NCI-H2171 (cell line): ENCODE measurements at regions not wholly inside any gene's neighbourhood (a gene's known extent, or its start where the extent isn't known, plus 50 kb on each side); places are given as distances from the start of the nearest gene placed in this dataset.
"Not testable (repeated sequence)": the region's sequence is repeated elsewhere in the genome, so short reads cannot be mapped to it uniquely, and the experiment has no call there.

ENCODE experiments used
- DNase-seq: peaks from one replicate; lab custom pipeline; 2025; lab: John Stamatoyannopoulos, UW

DNA sequence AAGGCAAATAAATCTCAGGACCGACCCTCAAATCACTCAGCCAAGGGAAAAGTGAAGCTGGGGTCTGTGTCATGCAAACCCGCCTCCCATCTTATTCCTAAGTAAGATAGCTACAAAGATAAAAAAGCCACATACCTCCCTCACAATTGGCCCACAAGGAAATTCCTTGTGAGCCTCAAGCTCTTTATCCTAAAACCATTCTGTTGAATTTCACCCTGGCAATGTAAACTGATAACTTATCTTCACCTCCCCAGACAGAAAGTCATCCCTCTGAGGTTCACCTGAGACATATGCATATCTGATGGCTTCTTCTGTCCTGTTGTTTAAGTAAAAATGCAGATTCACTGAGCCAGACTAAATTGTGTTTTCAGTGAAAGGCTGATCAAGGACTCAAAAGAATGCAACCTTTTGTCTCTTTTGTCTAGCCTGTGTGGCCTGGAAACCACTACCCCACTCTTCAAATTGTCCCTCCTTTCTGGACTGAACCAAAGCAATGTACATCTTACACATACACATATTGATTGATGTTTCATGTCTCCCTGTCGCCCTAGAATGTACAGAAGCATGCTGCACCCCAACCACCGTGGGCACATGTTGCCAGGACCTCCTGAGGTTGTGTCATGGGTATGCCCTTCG, 91.3 kb downstream of the MFAP3L start:
- no peak for DNase-seq

DNA sequence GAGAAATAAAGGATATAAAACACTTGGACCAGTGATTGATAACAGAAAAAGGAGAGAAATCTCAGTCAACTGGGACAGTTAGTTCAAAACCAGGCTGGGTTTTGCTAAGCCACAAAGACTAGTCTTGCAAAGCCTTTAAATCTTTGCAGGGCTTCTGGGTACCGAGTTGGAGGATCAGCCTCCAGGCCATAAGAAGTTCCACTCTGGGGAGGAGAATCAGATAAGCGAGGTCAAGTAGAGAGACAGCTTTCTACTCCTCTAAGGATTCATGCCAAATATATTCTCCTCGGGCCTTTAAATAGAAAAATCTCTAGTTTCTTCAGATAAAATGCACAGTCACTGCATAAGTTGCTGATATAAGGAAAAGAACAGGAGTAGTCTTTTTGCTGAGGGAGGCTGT, 92.7 kb downstream of the MFAP3L start:
- DNase-seq = no peak

DNA sequence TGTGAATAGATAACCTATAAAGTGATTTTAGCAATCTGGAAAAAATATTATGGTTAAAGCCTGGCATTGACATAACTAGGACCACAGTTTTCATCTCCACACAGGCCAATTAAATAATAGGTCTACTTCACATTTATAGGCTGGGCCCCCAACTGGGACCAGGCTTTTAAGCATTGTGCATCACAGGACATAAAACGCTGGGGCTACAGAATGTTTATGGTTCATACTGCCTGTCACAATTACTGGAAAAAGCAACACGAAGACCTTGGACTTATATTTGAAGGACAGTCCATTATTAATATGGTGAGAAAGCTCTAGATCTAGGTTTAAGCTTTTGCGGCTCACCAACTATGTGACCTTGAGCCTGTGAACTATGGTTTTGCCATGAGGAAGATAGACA, 94.2 kb downstream of the MFAP3L start:
- DNase-seq = no peak

DNA sequence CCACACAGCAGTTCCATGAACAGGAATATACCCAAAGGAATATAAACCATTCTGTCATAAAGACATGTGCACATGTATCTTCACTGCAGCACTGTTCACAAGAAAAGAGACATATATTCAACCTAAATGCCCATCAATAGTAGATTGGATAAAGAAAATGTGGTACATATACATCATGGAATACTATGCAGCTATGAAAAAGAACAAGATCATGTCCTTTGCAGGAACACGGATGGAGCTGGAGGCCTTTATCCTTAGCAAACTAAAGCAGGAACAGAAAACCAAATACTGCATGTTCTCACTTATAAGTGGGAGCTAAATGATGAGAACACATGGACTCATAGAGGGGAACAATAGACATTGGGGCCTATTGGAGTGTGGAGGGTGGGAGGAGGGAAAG, 95.4 kb downstream of the MFAP3L start:
- DNase-seq = not testable (repeated sequence)

DNA sequence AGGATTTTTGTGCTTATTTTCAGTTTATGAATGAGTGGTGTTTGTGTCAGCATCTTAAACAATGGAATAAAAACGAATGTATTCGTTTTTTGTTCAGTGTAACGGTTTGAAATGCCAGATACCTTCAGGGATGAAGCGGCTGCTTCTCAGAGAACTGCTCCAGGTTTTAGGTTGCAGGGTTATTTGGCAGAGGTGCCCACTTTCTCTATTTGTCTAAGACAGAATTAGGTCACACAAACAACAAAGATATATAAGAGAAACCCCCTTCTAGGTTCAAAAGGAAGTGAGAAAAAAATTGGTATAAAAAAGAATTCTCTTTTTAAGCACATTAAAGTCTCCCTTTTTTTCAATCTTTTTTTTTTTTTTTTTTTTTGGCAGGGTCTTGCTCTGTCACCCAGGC, 98.9 kb downstream of the MFAP3L start:
- DNase-seq = no peak

DNA sequence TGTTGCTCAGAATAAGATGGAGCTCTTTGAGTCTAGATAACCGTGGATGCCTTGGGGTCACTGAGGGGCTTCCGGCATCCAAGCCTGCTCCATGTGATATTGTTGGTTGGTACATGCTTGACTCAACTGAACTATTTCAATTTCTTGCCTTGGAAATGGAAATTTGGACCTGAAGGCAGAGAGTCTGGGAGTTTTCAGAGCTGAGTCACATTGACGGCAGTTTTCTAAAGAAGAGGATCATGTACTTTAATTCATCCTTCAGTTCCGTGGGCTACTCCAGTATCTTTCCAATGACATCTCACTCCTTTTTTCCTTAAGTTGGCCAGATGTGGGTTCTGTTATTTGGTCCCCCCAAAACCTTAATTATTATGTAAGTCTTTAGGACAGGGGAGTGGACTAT, 100.5 kb downstream of the MFAP3L start:
- DNase-seq = no peak

DNA sequence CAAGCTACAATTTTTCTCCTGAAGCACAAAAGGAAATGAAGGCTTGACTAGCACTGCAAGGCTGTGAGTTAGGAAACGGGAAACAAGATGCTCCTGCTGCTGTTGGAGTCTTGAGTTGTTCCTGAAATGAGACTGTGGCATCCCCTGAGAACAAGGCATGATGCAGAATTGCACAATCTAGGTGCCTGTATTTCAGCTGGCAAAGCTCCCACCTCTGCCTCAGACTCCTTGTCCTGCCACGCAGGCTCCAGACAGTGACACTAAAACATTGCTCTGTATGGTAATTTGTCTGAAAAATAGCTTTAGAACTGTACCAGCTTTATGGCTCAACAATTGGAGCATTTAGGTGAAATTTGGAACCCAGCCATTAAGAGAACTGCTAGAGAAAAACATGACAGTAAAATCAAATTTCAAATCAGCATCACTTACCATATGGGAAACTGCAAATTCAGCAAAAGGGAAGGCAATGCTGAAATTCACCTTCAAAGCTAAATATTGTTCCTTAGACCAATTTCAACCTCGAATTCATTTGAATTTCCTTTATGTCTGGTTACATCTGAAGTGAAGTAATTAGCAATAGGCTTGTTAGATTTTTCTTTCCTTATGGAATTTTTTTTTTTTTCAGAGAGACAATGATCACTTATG, 103.4 kb downstream of the MFAP3L start:
- DNase-seq = no peak

DNA sequence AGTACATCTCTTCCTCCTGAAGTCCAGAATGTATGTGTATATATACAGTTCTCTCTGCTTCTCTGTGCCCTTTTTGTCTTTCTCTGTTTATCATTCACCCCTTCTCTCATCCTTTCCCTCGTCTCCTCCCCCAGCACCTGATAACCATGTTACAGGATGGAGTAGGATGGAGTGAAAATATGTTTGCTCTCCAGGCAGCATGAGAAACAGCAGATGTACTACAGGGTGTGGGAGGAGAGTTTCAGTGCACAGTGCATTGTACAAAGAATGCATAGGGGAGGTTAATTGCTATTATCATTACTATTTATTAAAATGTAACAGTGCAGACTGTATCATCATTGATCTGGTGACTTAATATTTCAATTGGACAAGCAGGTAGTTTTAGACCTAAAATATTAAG, 104.5 kb downstream of the MFAP3L start:
- no peak for DNase-seq

DNA sequence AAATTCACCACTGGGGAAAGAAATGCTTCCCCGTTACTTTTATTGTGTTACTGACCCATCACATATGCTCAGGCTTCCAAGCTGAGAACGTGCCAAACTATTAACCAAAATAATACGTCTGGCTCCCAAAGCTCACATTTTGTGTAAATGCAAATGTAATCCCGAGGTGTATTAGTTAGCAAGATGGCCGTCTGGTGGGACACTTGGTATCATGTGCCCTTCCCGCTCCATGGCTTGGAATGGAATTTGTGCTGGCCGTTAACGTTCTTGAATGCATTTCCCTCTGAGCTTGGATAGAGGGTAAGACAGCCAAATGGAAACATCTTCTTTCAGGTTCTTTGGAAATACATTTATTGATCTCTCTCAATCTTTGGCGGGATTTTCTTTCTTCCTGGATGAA, 105.0 kb downstream of the MFAP3L start:
- no peak for DNase-seq

DNA sequence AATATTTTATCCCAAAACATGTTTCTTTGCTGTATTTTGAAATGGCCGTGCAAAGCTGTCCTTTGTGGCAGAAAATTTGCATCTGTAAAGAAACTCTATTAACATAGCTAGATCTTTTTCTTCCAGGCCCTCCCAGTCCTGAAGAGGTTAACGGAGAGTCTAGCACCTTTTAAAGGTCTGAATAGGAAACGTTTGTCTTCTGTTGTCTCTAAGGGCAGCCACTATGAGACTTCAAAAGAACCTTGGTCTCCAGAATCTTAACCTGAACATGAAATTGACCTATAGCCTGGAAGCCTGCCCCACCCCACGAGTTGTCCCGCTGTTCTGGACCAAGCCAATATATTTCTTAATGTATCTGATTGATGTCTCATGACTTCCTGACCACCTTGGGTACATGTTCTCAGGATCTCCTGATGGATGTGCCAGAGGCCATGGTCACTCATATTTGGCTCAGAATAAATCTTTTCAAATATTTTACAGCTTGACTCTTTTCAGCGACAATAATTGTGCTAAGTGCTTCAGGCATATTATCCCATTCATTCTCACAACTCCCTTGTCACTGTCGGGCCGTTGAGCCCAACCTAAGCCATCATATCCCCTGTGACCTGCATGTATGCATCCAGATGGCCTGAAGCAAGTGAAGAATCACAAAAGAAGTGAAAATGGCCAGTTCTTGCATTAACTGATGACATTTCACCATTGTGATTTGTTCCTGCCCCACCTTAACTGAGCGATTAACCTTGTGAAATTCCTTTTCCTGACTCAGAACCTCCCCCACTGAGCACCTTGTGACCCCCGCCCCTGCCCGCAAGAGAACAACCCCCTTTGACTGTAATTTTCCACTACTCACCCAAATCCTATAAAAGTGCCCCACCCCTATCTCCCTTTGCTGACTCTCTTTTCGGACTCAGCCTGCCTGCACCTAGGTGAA, 106.7 kb downstream of the MFAP3L start:
- DNase-seq = not testable (repeated sequence)

DNA sequence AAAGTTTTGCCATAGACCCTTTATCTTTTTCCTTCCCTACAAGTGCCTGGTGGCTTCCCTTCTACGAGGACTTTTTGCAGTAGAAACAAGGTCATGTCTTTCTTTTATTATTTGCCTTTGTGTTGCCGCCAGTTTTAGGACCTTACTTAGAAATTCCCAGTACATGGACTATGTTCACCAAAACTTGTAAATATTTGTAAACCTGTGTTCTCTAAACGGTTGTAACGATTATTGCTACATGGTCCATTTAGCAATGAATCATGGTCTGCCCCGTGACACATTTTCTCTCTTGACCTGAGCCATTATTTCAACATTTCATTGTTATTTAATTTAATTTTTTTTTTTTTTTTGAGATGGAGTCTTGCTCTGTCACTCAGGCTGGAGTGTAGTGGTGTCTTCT, 110.7 kb downstream of the MFAP3L start:
- no peak for DNase-seq

DNA sequence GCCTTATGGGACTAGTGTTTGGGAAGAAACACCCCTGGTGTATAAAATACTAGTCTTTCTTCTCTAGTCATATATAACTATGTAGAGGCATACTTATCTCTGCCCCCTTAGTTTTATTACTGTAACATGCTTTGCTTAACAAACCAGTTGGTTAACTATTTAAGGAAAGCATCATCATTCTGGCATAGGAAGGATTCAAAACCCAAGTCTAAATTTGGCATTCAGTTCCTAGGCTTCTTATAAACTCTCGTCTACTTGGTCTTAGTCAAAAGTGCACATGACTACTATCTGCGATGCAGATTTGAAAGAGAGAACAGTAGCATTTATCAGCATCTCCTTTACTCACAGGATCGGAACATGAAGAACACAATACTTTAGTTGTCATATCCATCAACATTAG, 111.3 kb downstream of the MFAP3L start:
- DNase-seq = no peak

DNA sequence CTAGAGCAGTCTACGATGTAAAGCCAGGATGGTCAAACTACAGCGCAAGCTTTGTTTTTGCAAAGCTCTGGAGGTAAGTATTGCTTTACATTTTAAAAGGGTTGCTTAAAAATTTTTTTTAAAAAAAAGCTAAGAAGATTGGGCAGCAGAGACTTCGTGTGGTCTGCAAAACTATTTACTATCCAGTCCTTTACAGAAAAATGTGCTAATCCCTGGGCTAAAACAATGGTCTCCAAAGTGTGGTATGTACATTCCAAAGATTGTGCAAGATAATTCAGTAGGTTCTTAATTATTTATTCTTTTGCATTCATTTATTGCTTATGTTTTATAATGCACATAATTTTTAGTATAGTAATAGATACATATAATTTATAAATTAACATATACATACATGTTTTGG, 113.2 kb downstream of the MFAP3L start:
- no peak for DNase-seq

DNA sequence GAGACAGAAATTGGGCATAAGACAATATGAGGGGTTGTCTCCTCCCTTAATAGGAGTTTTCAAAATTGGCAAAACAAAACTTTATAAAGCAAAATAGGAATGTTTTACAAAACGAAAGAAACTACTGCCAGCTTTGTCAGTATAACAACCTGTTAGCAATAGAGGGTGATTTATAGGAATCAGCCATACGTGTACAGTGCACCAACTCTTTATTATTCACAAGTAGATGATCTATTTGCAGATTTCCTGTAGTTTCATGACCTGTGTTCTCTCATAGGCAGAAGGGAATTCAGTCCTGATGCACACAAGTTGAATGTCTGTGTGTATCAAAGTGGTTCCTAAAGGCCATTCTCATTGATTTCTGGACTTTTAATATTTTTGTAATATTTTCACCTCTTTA, 116.3 kb downstream of the MFAP3L start:
- DNase-seq = no peak

DNA sequence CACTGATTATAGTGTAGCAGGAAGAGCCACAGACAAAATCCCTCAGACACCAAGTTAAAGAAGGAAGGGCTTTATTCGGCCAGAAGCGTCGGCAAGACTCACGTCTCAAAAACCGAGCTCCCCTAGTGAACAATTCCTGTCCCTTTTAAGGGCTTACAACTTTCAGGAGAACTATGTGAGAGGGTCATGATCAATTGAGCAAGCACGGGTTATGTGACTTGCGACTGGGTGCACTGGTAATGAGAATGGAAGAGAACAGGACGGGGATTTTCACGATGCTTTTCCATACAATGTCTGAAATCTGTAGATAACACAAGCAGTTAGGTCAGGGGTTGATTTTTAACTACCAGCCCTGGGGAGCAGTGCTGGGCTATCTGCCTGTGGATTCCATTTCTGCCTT, 116.7 kb downstream of the MFAP3L start:
- DNase-seq = no peak

DNA sequence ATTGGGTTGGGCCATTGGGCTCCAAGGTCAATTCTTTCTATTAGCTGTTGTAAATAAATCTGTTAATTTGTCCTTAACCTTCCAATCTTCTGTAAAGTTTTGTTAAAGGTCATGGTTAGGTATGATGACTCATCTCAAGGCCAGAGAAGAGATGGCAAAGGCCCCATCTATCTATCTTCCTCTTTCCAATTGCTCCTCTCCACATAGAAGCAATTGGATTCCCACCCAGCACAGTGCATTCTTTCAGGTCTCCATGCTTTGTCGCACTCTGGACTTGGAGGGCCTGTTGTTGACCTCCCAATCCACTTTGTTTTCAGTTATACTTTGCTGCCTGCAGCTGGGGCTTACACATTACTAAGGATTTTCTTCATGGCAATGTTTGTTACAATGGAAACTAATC, 118.5 kb downstream of the MFAP3L start:
- DNase-seq = no peak

DNA sequence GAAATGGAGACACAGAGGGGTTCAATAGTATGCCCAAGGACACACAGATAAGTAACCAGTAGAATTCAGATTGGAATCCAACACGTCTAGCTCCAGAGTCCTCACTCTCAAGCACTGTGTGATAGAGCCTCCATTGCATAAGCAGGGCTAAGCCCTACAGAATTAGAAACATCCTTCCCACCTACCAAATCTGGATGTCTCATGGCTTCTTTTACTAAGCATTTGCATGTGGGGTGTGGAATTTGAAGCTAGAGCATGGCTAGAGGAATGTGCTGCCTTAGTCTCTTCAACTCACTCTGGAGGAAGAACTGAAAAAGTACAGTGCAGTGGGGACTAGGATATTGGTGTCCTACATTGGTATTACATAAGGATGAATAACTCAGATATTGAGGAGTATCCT, 119.4 kb downstream of the MFAP3L start:
- no peak for DNase-seq

DNA sequence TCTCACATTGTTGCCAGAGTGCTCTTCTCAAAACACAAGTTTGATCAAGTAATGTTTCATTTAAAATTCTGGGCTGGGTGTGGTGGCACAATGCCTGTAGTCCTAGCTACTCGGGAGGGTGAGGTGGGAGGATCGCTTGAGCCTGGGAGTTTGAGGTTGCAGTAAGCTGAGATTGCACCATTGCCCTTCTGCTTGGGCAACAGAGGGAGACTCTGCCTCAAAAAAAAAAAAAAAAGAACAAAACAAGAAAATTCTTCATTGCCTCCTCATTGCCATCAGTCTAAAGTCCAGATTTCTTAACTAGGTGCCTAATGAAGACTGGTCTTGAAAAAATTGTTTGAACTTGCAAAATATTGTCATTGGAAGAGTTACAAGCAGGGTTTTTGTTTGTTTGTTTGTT, 120.1 kb downstream of the MFAP3L start:
- no peak for DNase-seq

DNA sequence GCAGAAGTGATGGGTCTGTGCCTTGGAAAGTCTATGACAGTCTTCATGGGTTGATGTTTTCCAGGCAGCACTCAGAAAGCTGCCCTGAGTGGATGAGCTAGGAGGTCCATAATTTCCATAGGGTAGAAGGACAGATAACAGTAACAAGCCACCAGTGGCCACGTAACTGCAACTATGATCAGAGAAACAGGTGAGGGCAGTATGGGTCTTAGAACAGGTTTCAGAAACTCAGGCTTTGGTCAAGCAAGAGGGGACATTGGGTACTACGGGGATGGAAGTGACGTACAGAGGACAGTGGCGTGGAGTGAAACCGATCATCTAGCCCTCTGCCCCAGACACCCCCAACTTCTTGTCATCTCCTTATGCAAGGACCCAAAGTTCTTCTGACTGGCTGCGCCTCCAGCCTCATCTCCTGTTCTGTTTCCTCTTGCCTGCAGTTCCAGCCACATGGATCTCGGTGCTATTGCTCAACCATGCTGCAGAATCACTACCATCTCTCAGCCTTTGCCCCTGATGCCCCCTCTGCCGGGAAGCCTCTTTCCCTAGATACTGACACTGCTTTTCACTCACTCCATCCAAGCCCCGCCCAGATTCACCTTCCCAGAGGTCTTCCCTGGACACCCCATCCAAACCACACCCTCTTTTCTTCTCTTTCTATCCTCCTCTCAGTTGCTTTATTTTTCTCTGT, 123.4 kb downstream of the MFAP3L start:
- no peak for DNase-seq

DNA sequence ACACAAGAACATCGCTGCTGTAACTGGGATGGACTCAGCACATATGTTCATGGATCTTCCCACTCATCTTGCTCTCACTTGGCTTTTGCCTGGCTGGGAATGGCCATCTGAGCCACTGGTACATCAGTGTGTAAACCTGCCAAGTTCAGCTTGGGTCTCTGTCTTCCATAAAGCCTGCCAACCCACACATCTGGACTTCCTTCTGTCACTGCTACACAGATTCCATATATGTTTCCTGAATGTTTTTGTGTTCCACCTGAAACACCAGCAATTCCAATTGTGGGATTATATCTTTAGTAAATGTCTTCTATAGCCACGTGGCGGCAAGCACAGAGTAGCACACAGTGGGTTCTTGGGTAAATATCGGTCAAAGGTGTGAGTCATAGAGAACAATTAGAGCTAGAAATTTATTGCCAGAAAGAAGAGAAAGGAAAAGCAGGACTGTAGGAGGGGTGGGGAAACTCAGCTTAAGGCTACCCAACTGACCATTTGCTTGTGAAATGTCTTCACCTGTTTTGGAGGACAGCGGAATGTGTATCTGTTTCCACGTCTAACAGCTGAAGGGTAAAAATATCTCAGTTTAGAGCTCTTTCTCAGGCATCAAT, 125.9 kb downstream of the MFAP3L start:
- DNase-seq = no peak

DNA sequence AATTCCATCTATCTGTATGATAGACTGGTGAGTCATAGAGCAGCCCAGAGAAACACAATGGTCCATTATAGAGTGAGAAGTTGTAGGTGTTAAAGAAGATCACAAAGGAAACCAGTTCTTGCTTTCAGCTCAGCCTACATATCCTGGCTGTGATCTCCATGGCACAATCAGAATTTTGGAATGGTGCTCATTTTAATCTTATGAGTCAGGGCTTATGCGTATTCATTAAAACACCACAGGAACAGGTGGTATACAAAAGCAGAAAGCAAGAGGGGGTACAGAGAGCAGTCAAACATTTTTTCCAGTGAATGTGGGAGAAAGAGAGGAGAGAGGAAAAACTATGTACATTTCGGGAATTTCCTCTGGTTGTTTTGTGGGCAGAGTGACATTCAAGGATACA, 126.9 kb downstream of the MFAP3L start:
- DNase-seq = no peak

DNA sequence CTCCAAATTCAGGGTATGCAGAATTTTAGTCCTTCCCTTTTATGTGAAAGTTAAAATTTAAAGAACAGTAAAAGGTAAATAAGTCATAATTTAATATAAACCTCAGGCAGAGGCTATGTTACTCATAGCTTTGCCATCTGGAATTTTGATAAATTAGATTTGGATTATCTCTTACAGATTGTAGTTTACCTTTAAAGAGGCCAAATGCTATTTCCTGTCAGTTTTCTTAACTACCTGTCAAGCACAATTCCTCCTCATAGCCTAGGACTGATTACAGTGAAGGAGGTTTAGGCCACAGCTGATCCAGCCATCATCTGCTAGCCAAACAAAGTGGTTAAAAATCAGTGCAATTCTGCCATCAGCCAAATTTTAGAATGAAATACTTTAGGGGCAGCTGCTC, 128.1 kb downstream of the MFAP3L start:
- no peak for DNase-seq
